K562 (cell line): ENCODE measurements at regions not wholly inside any gene's neighbourhood (a gene's known extent, or its start where the extent isn't known, plus 50 kb on each side); places are given as distances from the start of the nearest gene placed in this dataset.

Experiments used
- CEBPG ChIP-seq, 3 experiments: fragments of 200-800 bp in 1 of 3; sonication (Bioruptor generic) in 1 of 3; sonication (generic) in 1 of 3; formaldehyde crosslinking in 1 of 3; IDR thresholded peaks in 2 of 3; conservative IDR thresholded peaks in 1 of 3; 2 replicates each; pipeline versions ENCODE4 v1.6.1 to v1.8.0; 2016 to 2022; ENCODE audit warnings: missing compliant biosample characterization in 2 of 3, missing genetic modification characterization in 2 of 3, mild to moderate bottlenecking in 1 of 3, missing genetic modification reagents in 1 of 3
- KAT7 ChIP-seq: sonication (generic); formaldehyde crosslinking; IDR thresholded peaks from 2 replicates; pipeline ENCODE4 v1.8.0; 2022; ENCODE audit warnings: missing genetic modification reagents, mild to moderate bottlenecking, borderline replicate concordance
- ZNF24 ChIP-seq: fragments of 450-650 bp; IDR thresholded peaks from 2 replicates; pipeline ENCODE4 v1.6.1; 2016
- TF ChIP-seq, protein P1 (sequence below): sonication (generic); formaldehyde crosslinking; IDR thresholded peaks from 2 replicates; pipeline ENCODE4 v1.8.0; 2023; ENCODE audit warnings: missing genetic modification reagents, mild to moderate bottlenecking, borderline replicate concordance

DNA sequence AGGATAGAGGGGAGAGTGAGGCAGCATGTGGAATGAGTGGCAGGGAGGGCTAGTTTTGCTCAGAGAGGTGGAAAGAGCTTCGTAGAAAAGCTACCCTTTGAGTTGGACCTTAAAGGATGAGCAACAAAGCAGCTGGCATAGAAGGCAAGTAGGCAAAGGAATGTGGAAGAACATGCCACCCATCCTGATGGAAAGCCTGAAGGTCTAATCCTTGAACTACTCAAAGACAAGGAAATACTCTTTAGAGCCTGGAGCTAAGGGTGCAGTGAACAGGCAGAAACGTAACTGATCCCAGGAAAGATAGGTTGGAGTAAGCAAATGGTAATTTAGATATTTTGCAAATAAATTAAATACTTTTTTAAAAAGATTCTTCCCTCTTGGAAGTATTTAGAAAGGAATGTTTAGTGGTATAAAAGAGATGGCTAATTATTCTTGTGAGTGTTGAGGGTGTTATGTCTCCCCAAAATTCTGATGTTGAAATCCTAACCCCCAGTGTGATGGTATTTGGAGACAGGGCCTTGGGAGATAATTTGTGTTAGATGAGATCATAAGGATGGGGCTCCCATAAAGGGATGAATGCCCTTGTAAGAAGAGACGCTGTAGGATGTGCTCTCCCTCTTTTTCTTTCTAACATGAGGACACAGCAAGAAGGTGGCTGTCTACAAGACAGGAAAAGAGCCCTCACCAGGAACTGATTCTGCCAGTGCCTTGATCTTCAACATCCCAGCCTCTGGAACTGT lies 308.1 kb upstream of the RUNX1 start (continued):
- TF ChIP-seq ZNF24 (no peak), CEBPG (CRISPR knock-in tag; IDR thresholded peaks at IDR 0.05) (no peak), CEBPG (tag; conservative IDR thresholded peaks at IDR 0.05 in 1 of 2, IDR thresholded peaks at IDR 0.05 in 1 of 2) (no peak), KAT7 (CRISPR knock-in tag) (no peak)
- TF ChIP-seq, protein P1, sequence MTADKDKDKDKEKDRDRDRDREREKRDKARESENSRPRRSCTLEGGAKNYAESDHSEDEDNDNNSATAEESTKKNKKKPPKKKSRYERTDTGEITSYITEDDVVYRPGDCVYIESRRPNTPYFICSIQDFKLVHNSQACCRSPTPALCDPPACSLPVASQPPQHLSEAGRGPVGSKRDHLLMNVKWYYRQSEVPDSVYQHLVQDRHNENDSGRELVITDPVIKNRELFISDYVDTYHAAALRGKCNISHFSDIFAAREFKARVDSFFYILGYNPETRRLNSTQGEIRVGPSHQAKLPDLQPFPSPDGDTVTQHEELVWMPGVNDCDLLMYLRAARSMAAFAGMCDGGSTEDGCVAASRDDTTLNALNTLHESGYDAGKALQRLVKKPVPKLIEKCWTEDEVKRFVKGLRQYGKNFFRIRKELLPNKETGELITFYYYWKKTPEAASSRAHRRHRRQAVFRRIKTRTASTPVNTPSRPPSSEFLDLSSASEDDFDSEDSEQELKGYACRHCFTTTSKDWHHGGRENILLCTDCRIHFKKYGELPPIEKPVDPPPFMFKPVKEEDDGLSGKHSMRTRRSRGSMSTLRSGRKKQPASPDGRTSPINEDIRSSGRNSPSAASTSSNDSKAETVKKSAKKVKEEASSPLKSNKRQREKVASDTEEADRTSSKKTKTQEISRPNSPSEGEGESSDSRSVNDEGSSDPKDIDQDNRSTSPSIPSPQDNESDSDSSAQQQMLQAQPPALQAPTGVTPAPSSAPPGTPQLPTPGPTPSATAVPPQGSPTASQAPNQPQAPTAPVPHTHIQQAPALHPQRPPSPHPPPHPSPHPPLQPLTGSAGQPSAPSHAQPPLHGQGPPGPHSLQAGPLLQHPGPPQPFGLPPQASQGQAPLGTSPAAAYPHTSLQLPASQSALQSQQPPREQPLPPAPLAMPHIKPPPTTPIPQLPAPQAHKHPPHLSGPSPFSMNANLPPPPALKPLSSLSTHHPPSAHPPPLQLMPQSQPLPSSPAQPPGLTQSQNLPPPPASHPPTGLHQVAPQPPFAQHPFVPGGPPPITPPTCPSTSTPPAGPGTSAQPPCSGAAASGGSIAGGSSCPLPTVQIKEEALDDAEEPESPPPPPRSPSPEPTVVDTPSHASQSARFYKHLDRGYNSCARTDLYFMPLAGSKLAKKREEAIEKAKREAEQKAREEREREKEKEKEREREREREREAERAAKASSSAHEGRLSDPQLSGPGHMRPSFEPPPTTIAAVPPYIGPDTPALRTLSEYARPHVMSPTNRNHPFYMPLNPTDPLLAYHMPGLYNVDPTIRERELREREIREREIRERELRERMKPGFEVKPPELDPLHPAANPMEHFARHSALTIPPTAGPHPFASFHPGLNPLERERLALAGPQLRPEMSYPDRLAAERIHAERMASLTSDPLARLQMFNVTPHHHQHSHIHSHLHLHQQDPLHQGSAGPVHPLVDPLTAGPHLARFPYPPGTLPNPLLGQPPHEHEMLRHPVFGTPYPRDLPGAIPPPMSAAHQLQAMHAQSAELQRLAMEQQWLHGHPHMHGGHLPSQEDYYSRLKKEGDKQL (CRISPR knock-in tag): no peak
